ENCODE measurements at regions not wholly inside any gene's neighbourhood (a gene's known extent, or its start where the extent isn't known, plus 50 kb on each side); places are given as distances from the start of the nearest gene placed in this dataset.

GRCh38 chr9:77084094-77084493 is 64.6 kb downstream of the FOXB2 start:
- TF ChIP-seq POLR2A (IDR thresholded peaks at IDR 0.05; ENCODE audit: insufficient read depth in 1 of 2, low read depth in 2 of 2, low read length in 2 of 2) = no peak
- TF ChIP-seq TCF7L2 (IDR thresholded peaks at IDR 0.05; ENCODE audit: low read depth, low read length) = no peak
- no peak for TF ChIP-seq FOXJ3 (CRISPR knock-in tag; IDR thresholded peaks at IDR 0.05; ENCODE audit: borderline replicate concordance)
- TF ChIP-seq ESRRA (CRISPR knock-in tag; IDR thresholded peaks at IDR 0.05; ENCODE audit: low read depth) = no peak
- TF ChIP-seq SMC3 (IDR thresholded peaks at IDR 0.05; ENCODE audit: low read length) = no peak
- no peak for TF ChIP-seq ZNF317 (CRISPR knock-in tag; IDR thresholded peaks at IDR 0.05)
